Spleen (tissue), 11 donors: ENCODE measurements at regions not wholly inside any gene's neighbourhood (a gene's known extent, or its start where the extent isn't known, plus 50 kb on each side); places are given as distances from the start of the nearest gene placed in this dataset.

ENCODE experiments used
- DNase-seq: peaks from one replicate; pipeline ENCODE4 v3.0.0-alpha.2; 2020
- H3K27ac ChIP-seq, 8 donors: fragments of 200-600 bp; sonication (generic) in 7 of 8; 1 replicate in 4 of 8; 2 replicates in 4 of 8; pipeline versions ENCODE4 v1.5.0 to v1.8.0; 2016 to 2021; ENCODE audit warnings: inconsistent platforms in 4 of 8, mild to moderate bottlenecking in 4 of 8, moderate library complexity in 1 of 8
- H3K27me3 ChIP-seq, 7 donors: fragments of 200-600 bp; sonication (generic) in 6 of 7; replicated peaks in 1 of 7; 1 replicate in 4 of 7; 2 replicates in 3 of 7; pipeline versions ENCODE4 v1.5.0 to v1.8.0; 2016 to 2021; ENCODE audit warnings: inconsistent platforms in 3 of 7, mild to moderate bottlenecking in 1 of 7
- H3K36me3 ChIP-seq, 6 donors: fragments of 200-600 bp; sonication (generic) in 5 of 6; 1 replicate in 4 of 6; 2 replicates in 2 of 6; pipeline versions ENCODE4 v1.5.0 to v1.8.0; 2016 to 2021; ENCODE audit warnings: inconsistent platforms in 2 of 6
- H3K4me1 ChIP-seq, 6 donors: fragments of 200-600 bp; sonication (generic) in 5 of 6; 1 replicate in 3 of 6; 2 replicates in 3 of 6; pipeline versions ENCODE4 v1.5.0 to v1.8.0; 2016 to 2021; ENCODE audit warnings: inconsistent platforms in 3 of 6
- H3K4me3 ChIP-seq, 8 donors: fragments of 200-600 bp; sonication (generic) in 7 of 8; 1 replicate in 4 of 8; 2 replicates in 4 of 8; pipeline versions ENCODE4 v1.5.0 to v1.8.0; 2016 to 2021; ENCODE audit warnings: inconsistent platforms in 4 of 8, mild to moderate bottlenecking in 4 of 8, moderate library complexity in 2 of 8
- H3K9me3 ChIP-seq, 8 donors: fragments of 200-600 bp; sonication (generic) in 7 of 8; 1 replicate in 4 of 8; 2 replicates in 4 of 8; pipeline versions ENCODE4 v1.5.0 to v1.8.0; 2016 to 2021; ENCODE audit warnings: inconsistent platforms in 4 of 8
- POLR2A ChIP-seq, 3 donors: fragments of 450-650 bp; IDR thresholded peaks; one replicate each; pipeline ENCODE4 v1.5.1; 2017; ENCODE audit warnings: antibody characterized with exemption in 3 of 3, mild to moderate bottlenecking in 1 of 3
- POLR2AphosphoS5 ChIP-seq, 3 donors: sonication (generic); formaldehyde crosslinking; IDR thresholded peaks; one replicate each; pipeline ENCODE4 v1.5.1; 2017; ENCODE audit warnings: antibody characterized with exemption in 3 of 3
- WGBS, 5 donors: extraction: QIAGEN DNeasy Blood & Tissue Kit in 3 of 5; methylation state at CpG; one replicate each; pipeline versions ENCODE4 v1.1.5 to v1.1.7; 2013 to 2018; 5-methylcytosine and 5-hydroxymethylcytosine counted together
- intact Hi-C: fragments of 100-400 bp; cut with DNase I; formaldehyde crosslinking; loops from one replicate; pipeline ENCODE4 v1.15.0; 2023; ENCODE audit warnings: low total_unique reads
- TF ChIP-seq, protein P1 (sequence below), 11 experiments: fragments of 200-600 bp in 7 of 11; fragments of 450-650 bp in 4 of 11; sonication (generic) in 4 of 11; IDR thresholded peaks in 8 of 11; conservative IDR thresholded peaks in 3 of 11; 1 replicate in 7 of 11; 2 replicates in 4 of 11; pipeline versions ENCODE4 v1.4.0 to v1.8.0; 2016 to 2021; ENCODE audit warnings: antibody characterized with exemption in 11 of 11, inconsistent platforms in 4 of 11, mild to moderate bottlenecking in 1 of 11
- donor health status: healthy with polysubstance abuse.
- donor health status: DM: no; HTN: no; CAD: no; lungs with moderate emphysema.
- donor health status: DM: no; HTN: no; CAD: no.
- donor health status: Bipolar disorder and iron deficiency.
- donor health status: healthy.
- donor health status: DM: no; HTN: no; CAD: no.
- donor health status: DM: yes; HTN: yes; CAD: no.

DNA sequence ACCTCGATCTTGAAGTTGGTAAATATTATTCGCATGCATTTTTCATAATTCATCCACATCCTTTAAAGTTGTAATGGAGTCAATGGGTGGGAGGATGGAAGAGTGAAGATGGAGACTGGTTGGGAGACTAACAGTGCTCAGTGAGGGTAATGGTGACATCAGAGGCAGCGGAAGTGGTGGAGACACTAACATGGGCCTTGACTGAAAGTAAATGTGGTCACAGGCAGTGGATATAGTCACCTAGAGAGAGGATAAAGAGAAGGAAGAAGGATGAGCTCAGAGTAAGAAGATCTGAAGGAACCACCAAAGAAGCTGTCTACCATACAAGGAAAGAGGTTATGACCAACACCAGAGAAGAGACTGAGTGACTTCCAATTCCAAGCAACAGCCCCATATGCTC lies 281.6 kb upstream of the STT3B start:
- Histone ChIP-seq H3K36me3 (no peaks in the 10 kb centered on the region), H3K27me3 (no peaks in the 10 kb centered on the region), H3K4me3 (no peak overlapping the region), H3K9me3 (no peaks in the 10 kb centered on the region), H3K27ac (no peak overlapping the region), H3K4me1 (no peaks in the 10 kb centered on the region)
- intact Hi-C loops = no loop called here
- 92 to 97% (median 96%) methylated on average over 3 of the region's 3 CpGs for WGBS, 5 donors
- TF ChIP-seq POLR2AphosphoS5 (IDR thresholded peaks at IDR 0.05) (no peak), POLR2A (IDR thresholded peaks at IDR 0.05) (no peak)
- DNase-seq = no peak

DNA sequence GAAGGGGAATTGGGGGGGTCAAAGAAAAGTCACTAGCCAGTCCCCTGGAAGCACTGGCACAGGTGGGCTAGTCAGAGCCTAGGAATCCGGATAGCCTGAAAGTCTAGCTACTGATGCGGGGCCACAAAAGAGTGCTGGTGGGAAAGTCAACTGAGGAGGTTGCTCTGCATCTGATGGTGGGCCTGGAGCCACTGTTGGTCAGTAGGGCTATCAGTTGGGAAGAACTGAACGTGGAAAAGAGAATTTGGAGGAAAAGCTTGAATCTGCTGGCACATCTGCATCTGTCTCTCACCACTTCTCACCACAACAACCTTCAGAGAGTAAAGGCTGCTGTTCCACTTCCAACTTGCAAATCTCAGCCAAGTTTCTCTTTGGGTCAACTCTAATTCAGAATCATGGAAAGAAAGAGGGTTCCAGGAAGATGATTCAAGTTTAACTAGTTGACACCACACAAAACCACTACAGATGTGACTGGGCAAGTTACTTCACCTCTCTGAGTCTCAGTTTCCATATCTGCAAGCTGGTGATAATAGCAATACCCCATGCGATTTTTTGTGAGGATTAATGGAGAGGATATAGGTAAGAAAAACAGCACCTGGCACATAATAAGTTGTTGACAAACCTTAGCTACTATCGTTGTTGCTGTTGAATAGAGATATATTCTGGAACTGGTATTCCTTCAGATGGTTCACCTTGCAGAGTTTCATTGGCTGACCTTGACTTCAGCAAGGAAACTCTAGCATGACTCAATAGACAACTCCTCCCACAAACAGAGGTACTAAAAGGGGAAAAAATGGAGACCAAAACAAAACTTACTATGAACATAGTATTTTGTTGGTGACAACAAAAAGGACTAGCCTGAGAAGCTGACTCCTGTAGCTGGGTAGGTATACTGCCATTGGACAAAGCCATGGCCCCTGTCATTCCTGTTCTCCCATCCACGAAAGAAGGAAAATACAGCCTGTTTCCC lies 280.2 kb upstream of the STT3B start:
- no peaks in the 10 kb centered on the region for H3K4me1 ChIP-seq
- H3K4me3 ChIP-seq = no peak overlapping the region
- TF ChIP-seq, protein P1, sequence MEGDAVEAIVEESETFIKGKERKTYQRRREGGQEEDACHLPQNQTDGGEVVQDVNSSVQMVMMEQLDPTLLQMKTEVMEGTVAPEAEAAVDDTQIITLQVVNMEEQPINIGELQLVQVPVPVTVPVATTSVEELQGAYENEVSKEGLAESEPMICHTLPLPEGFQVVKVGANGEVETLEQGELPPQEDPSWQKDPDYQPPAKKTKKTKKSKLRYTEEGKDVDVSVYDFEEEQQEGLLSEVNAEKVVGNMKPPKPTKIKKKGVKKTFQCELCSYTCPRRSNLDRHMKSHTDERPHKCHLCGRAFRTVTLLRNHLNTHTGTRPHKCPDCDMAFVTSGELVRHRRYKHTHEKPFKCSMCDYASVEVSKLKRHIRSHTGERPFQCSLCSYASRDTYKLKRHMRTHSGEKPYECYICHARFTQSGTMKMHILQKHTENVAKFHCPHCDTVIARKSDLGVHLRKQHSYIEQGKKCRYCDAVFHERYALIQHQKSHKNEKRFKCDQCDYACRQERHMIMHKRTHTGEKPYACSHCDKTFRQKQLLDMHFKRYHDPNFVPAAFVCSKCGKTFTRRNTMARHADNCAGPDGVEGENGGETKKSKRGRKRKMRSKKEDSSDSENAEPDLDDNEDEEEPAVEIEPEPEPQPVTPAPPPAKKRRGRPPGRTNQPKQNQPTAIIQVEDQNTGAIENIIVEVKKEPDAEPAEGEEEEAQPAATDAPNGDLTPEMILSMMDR (IDR thresholded peaks at IDR 0.05 in 8 of 11, conservative IDR thresholded peaks at IDR 0.05 in 3 of 11) = no peak
- TF ChIP-seq POLR2AphosphoS5 (IDR thresholded peaks at IDR 0.05) = no peak
- TF ChIP-seq POLR2A (IDR thresholded peaks at IDR 0.05) = no peak
- 70 to 87% (median 83%) methylated on average over 6 of the region's 6 CpGs for WGBS, 5 donors
- no peak overlapping the region for H3K27ac ChIP-seq
- no peak for DNase-seq
- intact Hi-C loops = no loop called here
- no peaks in the 10 kb centered on the region for H3K9me3 ChIP-seq
- H3K27me3 ChIP-seq = no peaks in the 10 kb centered on the region
- H3K36me3 ChIP-seq = no peaks in the 10 kb centered on the region

DNA sequence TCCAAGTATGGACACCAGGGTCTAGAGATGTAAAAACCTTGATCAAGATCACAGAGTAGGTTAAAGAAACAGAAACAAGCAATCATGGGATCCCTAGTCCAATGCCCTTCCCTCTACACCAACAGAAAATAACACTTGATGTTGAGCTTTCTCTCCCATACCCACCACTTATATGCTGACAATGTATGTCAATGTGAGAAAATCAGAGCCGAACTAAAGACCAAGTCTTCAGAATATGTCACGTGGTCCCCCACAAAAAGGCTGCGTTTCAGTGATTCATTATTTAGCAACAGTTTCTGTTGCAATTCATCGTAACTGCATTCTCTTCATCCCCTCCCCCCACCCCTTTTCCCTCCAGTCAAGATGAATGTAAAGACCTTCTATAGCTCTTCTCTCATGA lies 278.9 kb upstream of the STT3B start:
- intact Hi-C loops = no loop called here
- Histone ChIP-seq H3K4me3 (no peak overlapping the region), H3K27ac (no peak overlapping the region), H3K4me1 (no peaks in the 10 kb centered on the region), H3K36me3 (no peaks in the 10 kb centered on the region), H3K27me3 (no peaks in the 10 kb centered on the region), H3K9me3 (no peaks in the 10 kb centered on the region)
- TF ChIP-seq POLR2AphosphoS5 (IDR thresholded peaks at IDR 0.05) = no peak
- TF ChIP-seq, protein P1 (IDR thresholded peaks at IDR 0.05 in 8 of 11, conservative IDR thresholded peaks at IDR 0.05 in 3 of 11) = no peak
- no peak for TF ChIP-seq POLR2A (IDR thresholded peaks at IDR 0.05)
- no peak for DNase-seq
- WGBS, 5 donors = 46 to 82% (median 59%) methylated on average over 4 of the region's 4 CpGs

DNA sequence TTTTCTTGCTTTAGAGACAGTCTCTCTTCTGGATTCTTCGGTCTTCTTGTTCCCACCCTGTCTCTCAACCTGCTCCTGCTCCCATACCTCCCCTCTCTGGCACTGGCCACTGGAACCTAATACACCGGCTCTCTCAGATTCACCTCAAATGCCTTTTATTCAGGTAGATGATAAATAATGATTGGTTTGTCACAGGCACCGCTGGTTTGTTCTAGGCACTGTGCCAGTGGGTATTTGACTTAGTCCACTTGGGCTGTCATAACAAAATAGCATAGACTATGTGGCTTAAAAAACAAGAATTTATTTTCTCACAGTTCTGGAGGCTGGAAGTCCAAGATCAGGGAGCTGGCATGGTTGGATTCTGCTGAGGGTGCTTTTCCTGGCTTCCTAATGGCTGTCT lies 278.2 kb upstream of the STT3B start:
- H3K4me3 ChIP-seq = no peak overlapping the region
- intact Hi-C loops = no loop called here
- TF ChIP-seq POLR2AphosphoS5 (IDR thresholded peaks at IDR 0.05) (no peak), POLR2A (IDR thresholded peaks at IDR 0.05) (no peak)
- TF ChIP-seq, protein P1 (IDR thresholded peaks at IDR 0.05 in 8 of 11, conservative IDR thresholded peaks at IDR 0.05 in 3 of 11) = no peak

More for the DNA sequence above, 278.2 kb upstream of the STT3B start:
- Histone ChIP-seq H3K27me3 (no peaks in the 10 kb centered on the region), H3K36me3 (no peaks in the 10 kb centered on the region), H3K27ac (no peak overlapping the region), H3K9me3 (peaks cover 0 to 4% (median 0%) of the 10 kb centered on the region in 8 donors), H3K4me1 (no peaks in the 10 kb centered on the region)
- WGBS, 5 donors = 90 to 96% (median 91%) methylated on average over 3 of the region's 3 CpGs
- no peak for DNase-seq
